SK-N-MC (cell line): ENCODE measurements at regions not wholly inside any gene's neighbourhood (a gene's known extent, or its start where the extent isn't known, plus 50 kb on each side); places are given as distances from the start of the nearest gene placed in this dataset.

Source experiments
- DNase-seq: peaks from one replicate; pipeline ENCODE4 v3.0.0-alpha.2; 2011; ENCODE audit warnings: low read depth, low spot score
- H3K27ac ChIP-seq: fragments of 200-600 bp; sonication (generic); 2 replicates; pipeline ENCODE4 v1.5.1; 2016; ENCODE audit warnings: mixed run types
- H3K36me3 ChIP-seq: fragments of 200-600 bp; sonication (generic); 2 replicates; pipeline ENCODE4 v1.6.1; 2017; ENCODE audit warnings: antibody characterized with exemption, low read length, mixed read lengths; ENCODE audit not compliant: insufficient read depth
- H3K4me3 ChIP-seq: fragments of 200-600 bp; sonication (generic); 2 replicates; pipeline ENCODE4 v1.5.1; 2016
- H3K9ac ChIP-seq: fragments of 200-600 bp; sonication (generic); 2 replicates; pipeline ENCODE4 v1.8.0; 2017; ENCODE audit warnings: mixed run types, mixed read lengths; ENCODE audit not compliant: insufficient read length
- H3K9me3 ChIP-seq: fragments of 200-600 bp; sonication (generic); 2 replicates; pipeline ENCODE4 v1.6.1; 2017; ENCODE audit warnings: low read depth, mild to moderate bottlenecking, antibody characterized with exemption, low read length, moderate library complexity, mixed read lengths
- EZH2 ChIP-seq: fragments of 200-600 bp; sonication (generic); IDR thresholded peaks from one replicate; pipeline ENCODE4 v1.6.1; 2017; ENCODE audit warnings: antibody characterized with exemption
- FOXP2 ChIP-seq: optimal IDR thresholded peaks from 2 replicates; pipeline ENCODE3; 2011; ENCODE audit warnings: mild to moderate bottlenecking, moderate library complexity; ENCODE audit not compliant: insufficient read depth; ENCODE audit errors: extremely low read length, control extremely low read depth
- POLR2AphosphoS5 ChIP-seq: IDR thresholded peaks from 2 replicates; pipeline ENCODE4 v1.6.1; 2012; ENCODE audit warnings: mild to moderate bottlenecking, low read depth, low read length, borderline replicate concordance

GRCh38 chr10:4086131-4086898 is 301.3 kb upstream of the KLF6 start:
- TF ChIP-seq EZH2 (no peak), POLR2AphosphoS5 (no peak), FOXP2 (no peak)

DNA sequence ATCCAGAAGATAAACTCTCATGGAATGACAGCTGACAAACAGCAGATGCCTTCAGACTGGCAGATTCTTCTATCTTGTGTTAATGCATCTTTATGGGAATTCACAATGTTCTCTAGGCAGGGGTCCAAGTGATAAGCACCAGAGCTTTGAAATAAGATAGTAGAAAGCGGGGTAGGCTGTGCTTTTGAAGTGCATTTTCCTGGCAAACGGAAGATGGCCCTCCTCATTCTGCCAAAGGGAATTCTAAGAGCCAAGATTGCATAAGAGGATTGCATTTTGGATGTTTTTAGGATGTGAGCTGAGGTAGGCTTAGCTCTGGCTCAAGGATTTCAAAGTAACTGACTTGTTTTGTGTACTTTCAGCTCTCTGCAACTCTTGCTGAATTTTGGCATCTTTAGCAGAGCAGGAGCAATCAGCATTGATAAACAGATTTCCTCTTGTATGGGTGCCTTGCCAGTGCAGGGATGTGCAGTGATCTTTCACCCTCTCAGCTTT is 298.5 kb upstream of the KLF6 start:
- TF ChIP-seq EZH2, result no peak
- no peak for TF ChIP-seq FOXP2
- no peak for TF ChIP-seq POLR2AphosphoS5

More at GRCh38 chr10:4086131-4086898, 301.3 kb upstream of the KLF6 start:
- H3K4me3 ChIP-seq, result no peak overlapping the region
- no peak for DNase-seq
- H3K9ac ChIP-seq, result no peak overlapping the region
- no peaks in the 10 kb centered on the region for H3K9me3 ChIP-seq
- H3K27ac ChIP-seq, result no peak overlapping the region
- no peaks in the 10 kb centered on the region for H3K36me3 ChIP-seq

DNA sequence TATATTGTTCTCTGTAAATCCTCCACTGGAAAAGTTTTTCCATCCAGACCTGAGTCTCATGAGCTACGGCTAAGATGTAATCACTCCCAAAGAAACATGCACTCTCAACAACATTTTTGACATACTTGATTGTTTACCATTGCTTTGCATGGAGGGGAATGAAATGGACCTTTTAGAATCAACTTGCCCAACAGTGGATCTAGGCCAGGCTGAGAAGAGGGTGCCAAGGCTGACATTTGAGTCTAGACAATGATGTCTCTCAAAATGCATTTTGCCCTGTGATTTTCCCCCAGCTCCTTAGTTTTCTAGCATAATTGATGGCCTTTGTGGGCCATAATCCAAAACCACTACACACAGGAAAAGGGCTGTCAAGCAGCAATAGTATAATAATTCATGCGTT is 297.9 kb upstream of the KLF6 start:
- Histone ChIP-seq H3K4me3 (no peak overlapping the region), H3K9me3 (no peaks in the 10 kb centered on the region), H3K27ac (no peak overlapping the region), H3K36me3 (no peaks in the 10 kb centered on the region), H3K9ac (no peak overlapping the region)
- no peak for TF ChIP-seq EZH2
- no peak for TF ChIP-seq POLR2AphosphoS5
- no peak for TF ChIP-seq FOXP2
- DNase-seq, result no peak

More for the DNA sequence above, 298.5 kb upstream of the KLF6 start:
- Histone ChIP-seq H3K9ac (no peak overlapping the region), H3K36me3 (no peaks in the 10 kb centered on the region), H3K9me3 (no peaks in the 10 kb centered on the region), H3K27ac (no peak overlapping the region), H3K4me3 (no peak overlapping the region)
- peak; percentile 24 for DNase-seq

DNA sequence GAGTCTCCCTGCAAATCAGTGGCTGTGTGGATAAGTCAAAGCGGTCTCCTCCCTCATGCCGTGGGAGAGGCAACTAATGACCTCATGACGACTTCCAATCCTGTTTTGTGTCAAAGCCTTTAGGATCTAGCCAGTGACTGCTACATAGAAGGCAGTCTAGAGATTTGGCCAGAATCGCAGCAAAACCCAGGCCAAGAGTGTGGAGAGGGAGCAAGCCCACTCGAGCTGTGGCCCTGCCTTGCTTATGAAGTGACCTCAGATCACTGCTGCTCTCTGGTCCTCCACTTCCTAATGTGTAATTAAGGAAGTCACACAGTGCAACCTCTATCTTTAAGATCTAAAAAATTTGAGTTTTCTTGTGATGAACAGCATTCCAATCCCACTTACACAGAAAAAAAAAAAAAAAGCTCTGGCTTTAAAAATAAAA is 296.7 kb upstream of the KLF6 start:
- Histone ChIP-seq H3K9ac (no peak overlapping the region), H3K9me3 (no peaks in the 10 kb centered on the region), H3K4me3 (no peak overlapping the region), H3K36me3 (no peaks in the 10 kb centered on the region), H3K27ac (no peak overlapping the region)
- TF ChIP-seq FOXP2 (no peak), EZH2 (no peak), POLR2AphosphoS5 (no peak)
- DNase-seq, result no peak

GRCh38 chr10:4080225-4080805 is 295.3 kb upstream of the KLF6 start:
- no peak for DNase-seq
- H3K27ac ChIP-seq, result peak overlapping the region; percentile 64; the same call in 1 of the 2 replicates
- H3K4me3 ChIP-seq, result no peak overlapping the region
- no peaks in the 10 kb centered on the region for H3K36me3 ChIP-seq
- no peaks in the 10 kb centered on the region for H3K9me3 ChIP-seq
- no peak overlapping the region for H3K9ac ChIP-seq
- TF ChIP-seq POLR2AphosphoS5, result no peak
- TF ChIP-seq FOXP2, result no peak
- no peak for TF ChIP-seq EZH2

DNA sequence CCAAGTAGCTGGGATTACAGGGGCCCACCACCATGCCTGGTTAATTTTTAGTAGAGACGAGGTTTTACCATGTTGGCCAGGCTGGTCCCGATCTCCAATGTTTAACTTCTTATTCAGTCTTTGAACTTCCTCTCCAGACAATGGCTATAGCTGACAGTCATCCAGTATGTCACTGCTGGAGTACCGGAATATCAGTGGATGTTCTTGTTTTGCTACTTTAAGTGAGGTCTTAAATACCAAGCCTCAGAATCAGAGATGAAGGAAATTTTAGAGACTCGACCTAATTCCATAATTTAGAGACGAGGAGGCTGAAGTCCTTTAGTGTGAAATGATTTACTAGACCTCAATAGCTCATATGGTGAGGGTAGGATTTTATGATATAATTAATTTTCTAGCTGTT is 294.8 kb upstream of the KLF6 start:
- no peak overlapping the region for H3K4me3 ChIP-seq
- H3K27ac ChIP-seq, result no peak overlapping the region
- no peak for DNase-seq
- no peak for TF ChIP-seq EZH2
- TF ChIP-seq POLR2AphosphoS5, result no peak
- TF ChIP-seq FOXP2, result no peak
- no peak overlapping the region for H3K9ac ChIP-seq
- H3K36me3 ChIP-seq, result no peaks in the 10 kb centered on the region
- no peaks in the 10 kb centered on the region for H3K9me3 ChIP-seq

GRCh38 chr10:4077804-4078203 is 292.8 kb upstream of the KLF6 start:
- TF ChIP-seq POLR2AphosphoS5 (no peak), FOXP2 (no peak), EZH2 (no peak)
- H3K36me3 ChIP-seq, result no peaks in the 10 kb centered on the region
- no peak for DNase-seq
- H3K9ac ChIP-seq, result no peak overlapping the region
- H3K27ac ChIP-seq, result no peak overlapping the region
- H3K4me3 ChIP-seq, result no peak overlapping the region
- no peaks in the 10 kb centered on the region for H3K9me3 ChIP-seq

GRCh38 chr10:4076983-4077382 is 292.0 kb upstream of the KLF6 start:
- DNase-seq, result no peak
- H3K4me3 ChIP-seq, result no peak overlapping the region
- no peaks in the 10 kb centered on the region for H3K9me3 ChIP-seq
- TF ChIP-seq FOXP2 (no peak), POLR2AphosphoS5 (no peak), EZH2 (no peak)
- H3K9ac ChIP-seq, result no peak overlapping the region
- H3K36me3 ChIP-seq, result no peaks in the 10 kb centered on the region
- no peak overlapping the region for H3K27ac ChIP-seq

DNA sequence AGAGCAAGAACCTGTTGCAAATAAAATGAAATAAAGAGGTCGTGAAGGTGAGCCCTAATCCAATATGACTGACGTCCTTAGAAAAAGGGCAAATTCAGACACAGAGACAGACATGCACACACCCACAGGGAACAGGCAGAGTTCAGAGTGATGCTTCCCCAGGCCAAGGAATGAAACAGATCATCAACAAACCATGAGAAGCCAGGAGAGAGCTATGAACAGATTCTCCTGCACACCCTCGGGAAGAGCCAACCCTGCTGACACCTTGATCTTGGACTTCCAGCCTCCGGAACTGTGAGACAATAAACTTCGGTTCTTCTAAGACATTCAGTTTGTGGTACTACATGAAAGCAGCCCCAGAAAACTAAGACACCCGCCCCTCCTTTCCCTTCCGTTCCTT is 290.4 kb upstream of the KLF6 start:
- no peak for DNase-seq
- H3K9ac ChIP-seq, result no peak overlapping the region
- no peaks in the 10 kb centered on the region for H3K36me3 ChIP-seq
- no peak for TF ChIP-seq EZH2
- TF ChIP-seq FOXP2, result no peak
- no peak for TF ChIP-seq POLR2AphosphoS5
- no peaks in the 10 kb centered on the region for H3K9me3 ChIP-seq
- no peak overlapping the region for H3K4me3 ChIP-seq
- H3K27ac ChIP-seq, result no peak overlapping the region
